Coronary artery (tissue), 2 donors: ENCODE measurements at regions not wholly inside any gene's neighbourhood (a gene's known extent, or its start where the extent isn't known, plus 50 kb on each side); places are given as distances from the start of the nearest gene placed in this dataset.

Experiments used
- DNase-seq: peaks from one replicate; pipeline ENCODE4 v3.0.0-alpha.2; 2017; ENCODE audit warnings: low spot score
- H3K27ac ChIP-seq, 2 donors: fragments of 200-600 bp; sonication (generic); one replicate each; pipeline ENCODE4 v1.5.1; 2016 to 2019
- H3K4me3 ChIP-seq: fragments of 200-600 bp; sonication (generic); 2 replicates; pipeline ENCODE4 v1.5.1; 2016; ENCODE audit warnings: mild to moderate bottlenecking, moderate library complexity
- CTCF ChIP-seq: fragments of 200-600 bp; sonication (generic); IDR thresholded peaks from one replicate; pipeline ENCODE4 v1.5.1; 2019; ENCODE audit warnings: antibody characterized with exemption

- no peak for TF ChIP-seq CTCF
- no peak overlapping the region for H3K27ac ChIP-seq
- no peak for DNase-seq
- H3K4me3 ChIP-seq, result no peak overlapping the region
Measured at GRCh38 chr10:60549686-60550085, 160.0 kb upstream of the ANK3 start.

- H3K27ac ChIP-seq, result no peak overlapping the region
- DNase-seq, result no peak
- TF ChIP-seq CTCF, result no peak
- no peak overlapping the region for H3K4me3 ChIP-seq
Measured at GRCh38 chr10:60542657-60543056, 153.0 kb upstream of the ANK3 start.

GRCh38 chr10:60541451-60541850, 151.8 kb upstream of the ANK3 start:
- H3K27ac ChIP-seq, result no peak overlapping the region
- peak overlapping the region; percentile 0 for H3K4me3 ChIP-seq
- TF ChIP-seq CTCF, result no peak
- DNase-seq, result no peak

GRCh38 chr10:60537697-60538096, 148.0 kb upstream of the ANK3 start:
- Histone ChIP-seq H3K4me3 (no peak overlapping the region), H3K27ac (no peak overlapping the region)
- no peak for TF ChIP-seq CTCF
- DNase-seq, result no peak

- H3K4me3 ChIP-seq, result no peak overlapping the region
- no peak for TF ChIP-seq CTCF
- no peak overlapping the region for H3K27ac ChIP-seq
- no peak for DNase-seq
Measured at GRCh38 chr10:60536529-60537114, 146.9 kb upstream of the ANK3 start.

GRCh38 chr10:60535427-60535826, 145.8 kb upstream of the ANK3 start:
- no peak for DNase-seq

More at GRCh38 chr10:60535427-60535826, 145.8 kb upstream of the ANK3 start:
- no peak overlapping the region for H3K27ac ChIP-seq
- H3K4me3 ChIP-seq, result no peak overlapping the region
- TF ChIP-seq CTCF, result no peak
